K562 (cell line): ENCODE measurements at regions not wholly inside any gene's neighbourhood (a gene's known extent, or its start where the extent isn't known, plus 50 kb on each side); places are given as distances from the start of the nearest gene placed in this dataset.

Source experiments
- ATAC-seq: fragments of 200-7000 bp; cut with Tn5 transposase; 3 replicates; pipeline ENCODE4 v1.9.1; 2020; ENCODE audit warnings: moderate library complexity
- BruUV-seq: library from RNA; stranded (reverse); fragments of 400-500 nt; replicated peaks from 2 replicates; lab custom pipeline; 2021; lab: Mats Ljungman, UMichigan
- CTCF ChIA-PET: fragments of 300-600 bp; formaldehyde crosslinking; extraction: SDS; loops from one replicate; lab custom pipeline; 2021; ENCODE audit warnings: low intra/inter-chr PET ratio; lab: Yijun Ruan, JAX
- POLR2A ChIA-PET: fragments of 300-600, 350-650 bp; sonication (Branson Sonifier 250); formaldehyde crosslinking; extraction: SDS; loops from one replicate; lab custom pipeline; 2021; ENCODE audit warnings: antibody characterized with exemption, inconsistent platforms; lab: Yijun Ruan, JAX
- DNase-seq, 4 experiments: peaks; one replicate each; pipeline versions ENCODE4 v3.0.0 to v3.0.0-alpha.2; 2011 to 2018; ENCODE audit warnings: low spot score in 3 of 4, mixed read lengths in 3 of 4; ENCODE audit errors: extremely low read depth in 1 of 4
- FAIRE-seq: peaks from 2 replicates; lab custom pipeline; 2011; peaks lifted over from hg19 to GRCh38; lab: Jason Lieb, UNC
- H2AFZ ChIP-seq: 2 replicates; pipeline ENCODE4 v1.6.0; 2011; ENCODE audit warnings: low read depth, low read length, control low read depth, inconsistent platforms
- H3K27ac ChIP-seq: fragments of 200-600 bp; 3 replicates; pipeline ENCODE4 v1.8.0; 2011; ENCODE audit warnings: low read depth, mild to moderate bottlenecking, control low read depth, inconsistent platforms, low read length, moderate library complexity, mixed read lengths; ENCODE audit errors: extremely low read depth
- H3K27me3 ChIP-seq, 2 experiments: fragments of 300-600 bp in 1 of 2; 2 replicates in 1 of 2; 3 replicates in 1 of 2; pipeline versions ENCODE4 v1.6.0 to v1.8.0; 2011; ENCODE audit warnings: inconsistent platforms in 2 of 2, low read length in 2 of 2, mild to moderate bottlenecking in 1 of 2, mixed read lengths in 1 of 2, moderate library complexity in 1 of 2; ENCODE audit not compliant: control insufficient read depth in 2 of 2, insufficient read depth in 2 of 2
- H3K36me3 ChIP-seq: fragments of 300-600 bp; 3 replicates; pipeline ENCODE4 v1.8.0; 2011; ENCODE audit warnings: mild to moderate bottlenecking, low read length, inconsistent platforms; ENCODE audit not compliant: control insufficient read depth, insufficient read depth
- H3K4me1 ChIP-seq, 2 experiments: fragments of 200-600 bp in 1 of 2; replicated peaks in 1 of 2; 2 replicates in 1 of 2; 3 replicates in 1 of 2; pipeline versions ENCODE4 v1.5.1 to v1.8.0; 2011; ENCODE audit warnings: inconsistent platforms in 2 of 2, low read length in 2 of 2, mild to moderate bottlenecking in 1 of 2, mixed read lengths in 1 of 2, moderate library complexity in 1 of 2; ENCODE audit not compliant: control insufficient read depth in 2 of 2, insufficient read depth in 2 of 2
- H3K4me2 ChIP-seq: 2 replicates; pipeline ENCODE4 v1.6.1; 2011; ENCODE audit warnings: low read length, control low read depth, inconsistent platforms, mixed read lengths; ENCODE audit not compliant: insufficient read depth
- H3K4me3 ChIP-seq: fragments of 200-600 bp; sonication (generic), shearing (Covaris generic); 2 replicates; pipeline ENCODE4 v1.5.1; 2016; ENCODE audit warnings: control low read depth, inconsistent platforms
- H3K79me2 ChIP-seq: fragments of 200-600 bp; 3 replicates; pipeline ENCODE4 v1.8.0; 2011; ENCODE audit warnings: low read length, inconsistent platforms; ENCODE audit not compliant: control insufficient read depth, insufficient read depth
- H3K9ac ChIP-seq, 2 experiments: 2 replicates each; pipeline versions ENCODE4 v1.6.0 to v1.6.1; 2011; ENCODE audit warnings: low read depth in 2 of 2, low read length in 2 of 2, control low read depth in 1 of 2, inconsistent platforms in 1 of 2, mild to moderate bottlenecking in 1 of 2, mixed read lengths in 1 of 2; ENCODE audit not compliant: insufficient read depth in 1 of 2
- H3K9me1 ChIP-seq: one replicate; pipeline ENCODE4 v1.6.0; 2011; ENCODE audit warnings: inconsistent platforms, mild to moderate bottlenecking, low read length, moderate library complexity; ENCODE audit not compliant: control insufficient read depth, insufficient read depth
- H3K9me3 ChIP-seq: replicated peaks from 2 replicates; pipeline ENCODE4 v1.5.1; 2011; ENCODE audit warnings: low read depth, low read length, inconsistent platforms; ENCODE audit not compliant: control insufficient read depth, insufficient read depth
- H4K20me1 ChIP-seq: replicated peaks from 2 replicates; pipeline ENCODE4 v1.6.1; 2011; ENCODE audit warnings: low read length, inconsistent platforms, mixed read lengths; ENCODE audit not compliant: control insufficient read depth, insufficient read depth
- FOXM1 ChIP-seq, 2 experiments: fragments of 450-650 bp in 1 of 2; sonication (generic) in 1 of 2; formaldehyde crosslinking in 1 of 2; IDR thresholded peaks; 2 replicates each; pipeline versions ENCODE4 v1.6.1 to v1.9.0; 2017 to 2022; ENCODE audit warnings: low read depth in 2 of 2, mild to moderate bottlenecking in 2 of 2, missing genetic modification reagents in 1 of 2, moderate library complexity in 1 of 2
- HDGF ChIP-seq: fragments of 450-650 bp; IDR thresholded peaks from 2 replicates; pipeline ENCODE4 v1.6.1; 2016
- NFE2L1 ChIP-seq: fragments of 450-650 bp; IDR thresholded peaks from 2 replicates; pipeline ENCODE4 v1.6.1; 2016; ENCODE audit warnings: missing genetic modification characterization, low read depth, mild to moderate bottlenecking, missing compliant biosample characterization, moderate library complexity, borderline replicate concordance
- PATZ1 ChIP-seq: fragments of 250-450 bp; sonication (Bioruptor Pico); IDR thresholded peaks from 2 replicates; pipeline ENCODE4 v1.5.0; 2020; ENCODE audit warnings: mild to moderate bottlenecking, borderline replicate concordance
- POLR2AphosphoS2 ChIP-seq: IDR thresholded peaks from 2 replicates; pipeline ENCODE4 v1.6.1; 2012; ENCODE audit warnings: low read length, improper control_type of control experiment
- TAF15 ChIP-seq: fragments of 200-400 bp; formaldehyde crosslinking; IDR thresholded peaks from 2 replicates; pipeline ENCODE4 v1.6.1; 2017; ENCODE audit warnings: mild to moderate bottlenecking, low read depth, low read length, moderate library complexity
- TCF7L2 ChIP-seq: fragments of 150-350 bp; IDR thresholded peaks from 2 replicates; pipeline ENCODE4 v1.6.1; 2016; ENCODE audit warnings: low read depth, mild to moderate bottlenecking, low read length, moderate library complexity
- ZNF224 ChIP-seq: sonication (generic); formaldehyde crosslinking; IDR thresholded peaks from 2 replicates; pipeline ENCODE4 v1.8.0; 2022; ENCODE audit warnings: mild to moderate bottlenecking, missing genetic modification reagents
- ZNF274 ChIP-seq: IDR thresholded peaks from 2 replicates; pipeline ENCODE4 v1.6.1; 2011; ENCODE audit warnings: low read depth, mild to moderate bottlenecking, low read length, moderate library complexity, borderline replicate concordance
- ZNF77 ChIP-seq: fragments of 250-450 bp; sonication (Bioruptor Pico); IDR thresholded peaks from 2 replicates; pipeline ENCODE4 v1.5.0; 2020
- WGBS: fragments of 100-300 bp; shearing (Covaris generic); methylation state at CpG from one replicate; pipeline ENCODE4 v1.1.6; 2016; ENCODE audit warnings: low coverage, mixed read lengths; ENCODE audit not compliant: insufficient coverage; ENCODE audit errors: missing lambda C conversion rate; 5-methylcytosine and 5-hydroxymethylcytosine counted together
- in situ Hi-C: fragments of 300-500 bp; cut with MboI; formaldehyde crosslinking; loops from 4 replicates; pipeline ENCODE4 v1.15.0; 2018; ENCODE audit warnings: inconsistent platforms, mixed read lengths
- intact Hi-C: fragments of 100-400 bp; cut with micrococcal nuclease; formaldehyde crosslinking; loops from 2 replicates; pipeline ENCODE4 v1.14.2; 2022
- TF ChIP-seq, protein P1 (sequence below): fragments of 150-350 bp; conservative IDR thresholded peaks from 2 replicates; pipeline ENCODE4 v1.6.1; 2014; ENCODE audit warnings: low read length
- TF ChIP-seq, protein P2 (sequence below): sonication (generic); formaldehyde crosslinking; IDR thresholded peaks from 2 replicates; pipeline ENCODE4 v1.5.0; 2020; ENCODE audit warnings: missing genetic modification reagents

DNA sequence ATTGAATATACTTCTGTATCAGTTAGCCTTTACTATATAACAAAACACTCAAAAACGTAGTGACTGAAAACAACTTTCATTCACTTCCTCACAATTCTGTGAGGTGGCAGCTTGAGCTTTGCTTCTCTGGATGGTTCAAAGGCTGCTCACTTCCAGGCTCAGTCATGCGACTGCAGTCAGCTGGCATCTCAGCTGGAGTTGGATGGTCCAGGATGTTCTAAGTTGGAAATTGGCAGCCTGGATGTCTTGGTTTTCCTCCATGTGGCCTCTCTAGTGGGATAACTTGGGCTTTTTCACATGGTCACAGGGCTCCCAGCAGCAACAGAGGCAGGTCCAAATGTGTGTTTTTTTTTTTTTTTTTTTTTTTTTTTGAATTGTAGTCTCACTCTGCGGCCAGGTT is 204.4 kb downstream of the LACC1 start:
- 0% methylated on average over 2 of the region's 3 CpGs for WGBS
- CTCF ChIA-PET = no interaction called here
- in situ Hi-C loops (no loop called here), intact Hi-C loops (no loop called here)
- Histone ChIP-seq H3K36me3 (no peaks in the 10 kb centered on the region), H3K9me1 (no peaks in the 10 kb centered on the region), H3K9ac (no peak overlapping the region), H3K4me1 (no peaks in the 10 kb centered on the region), H4K20me1 (no peaks in the 10 kb centered on the region), H3K79me2 (no peaks in the 10 kb centered on the region), H2AFZ (no peak overlapping the region), H3K9me3 (no peaks in the 10 kb centered on the region), H3K4me2 (no peak overlapping the region), H3K4me3 (no peak overlapping the region), H3K27ac (no peak overlapping the region), H3K27me3 (no peaks in the 10 kb centered on the region)
- TF ChIP-seq ZNF77 (CRISPR knock-in tag) (no peak), POLR2AphosphoS2 (no peak), ZNF224 (CRISPR knock-in tag) (no peak), PATZ1 (CRISPR knock-in tag) (no peak), FOXM1 (IDR thresholded peaks at IDR 0.05; ENCODE audit: low read depth) (no peak), FOXM1 (CRISPR knock-in tag; IDR thresholded peaks at IDR 0.05; ENCODE audit: low read depth) (no peak), TAF15 (no peak), NFE2L1 (tag) (no peak), TCF7L2 (no peak), ZNF274 (no peak), HDGF (no peak)
- TF ChIP-seq, protein P1, sequence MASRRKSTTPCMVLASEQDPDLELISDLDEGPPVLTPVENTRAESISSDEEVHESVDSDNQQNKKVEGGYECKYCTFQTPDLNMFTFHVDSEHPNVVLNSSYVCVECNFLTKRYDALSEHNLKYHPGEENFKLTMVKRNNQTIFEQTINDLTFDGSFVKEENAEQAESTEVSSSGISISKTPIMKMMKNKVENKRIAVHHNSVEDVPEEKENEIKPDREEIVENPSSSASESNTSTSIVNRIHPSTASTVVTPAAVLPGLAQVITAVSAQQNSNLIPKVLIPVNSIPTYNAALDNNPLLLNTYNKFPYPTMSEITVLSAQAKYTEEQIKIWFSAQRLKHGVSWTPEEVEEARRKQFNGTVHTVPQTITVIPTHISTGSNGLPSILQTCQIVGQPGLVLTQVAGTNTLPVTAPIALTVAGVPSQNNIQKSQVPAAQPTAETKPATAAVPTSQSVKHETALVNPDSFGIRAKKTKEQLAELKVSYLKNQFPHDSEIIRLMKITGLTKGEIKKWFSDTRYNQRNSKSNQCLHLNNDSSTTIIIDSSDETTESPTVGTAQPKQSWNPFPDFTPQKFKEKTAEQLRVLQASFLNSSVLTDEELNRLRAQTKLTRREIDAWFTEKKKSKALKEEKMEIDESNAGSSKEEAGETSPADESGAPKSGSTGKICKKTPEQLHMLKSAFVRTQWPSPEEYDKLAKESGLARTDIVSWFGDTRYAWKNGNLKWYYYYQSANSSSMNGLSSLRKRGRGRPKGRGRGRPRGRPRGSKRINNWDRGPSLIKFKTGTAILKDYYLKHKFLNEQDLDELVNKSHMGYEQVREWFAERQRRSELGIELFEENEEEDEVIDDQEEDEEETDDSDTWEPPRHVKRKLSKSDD = no peak
- TF ChIP-seq, protein P2, sequence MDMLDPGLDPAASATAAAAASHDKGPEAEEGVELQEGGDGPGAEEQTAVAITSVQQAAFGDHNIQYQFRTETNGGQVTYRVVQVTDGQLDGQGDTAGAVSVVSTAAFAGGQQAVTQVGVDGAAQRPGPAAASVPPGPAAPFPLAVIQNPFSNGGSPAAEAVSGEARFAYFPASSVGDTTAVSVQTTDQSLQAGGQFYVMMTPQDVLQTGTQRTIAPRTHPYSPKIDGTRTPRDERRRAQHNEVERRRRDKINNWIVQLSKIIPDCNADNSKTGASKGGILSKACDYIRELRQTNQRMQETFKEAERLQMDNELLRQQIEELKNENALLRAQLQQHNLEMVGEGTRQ (CRISPR knock-in tag) = no peak
- ATAC-seq (no peak), DNase-seq (no peak), FAIRE-seq (no peak)
- POLR2A ChIA-PET = no interaction called here
- BruUV-seq = no TSS peak
